GM12873 (cell line): ENCODE measurements at regions not wholly inside any gene's neighbourhood (a gene's known extent, or its start where the extent isn't known, plus 50 kb on each side); places are given as distances from the start of the nearest gene placed in this dataset.

Experiments
- CTCF ChIP-seq: IDR thresholded peaks from 2 replicates; pipeline ENCODE4 v1.5.1; 2012; ENCODE audit warnings: low read depth, mild to moderate bottlenecking, moderate library complexity, low read length, control low read depth; ENCODE audit not compliant: insufficient read depth; ENCODE audit errors: missing control alignments

GRCh38 chr5:145619806-145620310, 215.3 kb downstream of the PRELID2 start:
- no peak for TF ChIP-seq CTCF

GRCh38 chr5:145598983-145599382, 236.2 kb downstream of the PRELID2 start:
- no peak for TF ChIP-seq CTCF

- TF ChIP-seq CTCF: no peak
Measured at GRCh38 chr5:145598184-145598583, 237.0 kb downstream of the PRELID2 start.

GRCh38 chr5:145591578-145591977, 243.6 kb downstream of the PRELID2 start:
- TF ChIP-seq CTCF: no peak

GRCh38 chr5:145589063-145589462, 246.1 kb downstream of the PRELID2 start:
- no peak for TF ChIP-seq CTCF

GRCh38 chr5:145588558-145588957, 246.6 kb downstream of the PRELID2 start:
- TF ChIP-seq CTCF: no peak

- no peak for TF ChIP-seq CTCF
Measured at GRCh38 chr5:145588113-145588512, 247.0 kb downstream of the PRELID2 start.

- no peak for TF ChIP-seq CTCF
Measured at GRCh38 chr5:145587710-145588109, 247.4 kb downstream of the PRELID2 start.
